ENCODE measurements at regions not wholly inside any gene's neighbourhood (a gene's known extent, or its start where the extent isn't known, plus 50 kb on each side); places are given as distances from the start of the nearest gene placed in this dataset.
"Not testable (repeated sequence)": the region's sequence is repeated elsewhere in the genome, so short reads cannot be mapped to it uniquely, and the experiment has no call there.

- no peak for DNase-seq
Measured at GRCh38 chr3:26425076-26425475, 197.5 kb upstream of the LRRC3B start.

- DNase-seq: no peak
Measured at GRCh38 chr3:26428992-26429391, 193.6 kb upstream of the LRRC3B start.

- no peak for DNase-seq
Measured at GRCh38 chr3:26437678-26438077, 184.9 kb upstream of the LRRC3B start.

GRCh38 chr3:26438325-26438940 is 184.1 kb upstream of the LRRC3B start:
- DNase-seq: no peak

- DNase-seq: no peak
Measured at GRCh38 chr3:26438981-26439884, 183.3 kb upstream of the LRRC3B start.

- DNase-seq: no peak
Measured at GRCh38 chr3:26449996-26450395, 172.6 kb upstream of the LRRC3B start.

GRCh38 chr3:26452363-26452762 is 170.2 kb upstream of the LRRC3B start:
- no peak for DNase-seq

- no peak for DNase-seq
Measured at GRCh38 chr3:26460985-26461384, 161.6 kb upstream of the LRRC3B start.

- DNase-seq: no peak
Measured at GRCh38 chr3:26472345-26472744, 150.2 kb upstream of the LRRC3B start.

- no peak for DNase-seq
Measured at GRCh38 chr3:26474706-26475105, 147.9 kb upstream of the LRRC3B start.

GRCh38 chr3:26480377-26480776 is 142.2 kb upstream of the LRRC3B start:
- DNase-seq: no peak

GRCh38 chr3:26484140-26484539 is 138.4 kb upstream of the LRRC3B start:
- no peak for DNase-seq

GRCh38 chr3:26498271-26498670 is 124.3 kb upstream of the LRRC3B start:
- no peak for DNase-seq

- DNase-seq: no peak
Measured at GRCh38 chr3:26505399-26505798, 117.2 kb upstream of the LRRC3B start.

- not testable (repeated sequence) for DNase-seq
Measured at GRCh38 chr3:26514445-26515029, 108.0 kb upstream of the LRRC3B start.

- no peak for DNase-seq
Measured at GRCh38 chr3:26515351-26515750, 107.2 kb upstream of the LRRC3B start.

- no peak for DNase-seq
Measured at GRCh38 chr3:26521261-26521660, 101.3 kb upstream of the LRRC3B start.

- DNase-seq: no peak
Measured at GRCh38 chr3:26522919-26523318, 99.7 kb upstream of the LRRC3B start.

- no peak for DNase-seq
Measured at GRCh38 chr3:26525013-26525412, 97.6 kb upstream of the LRRC3B start.

- no peak for DNase-seq
Measured at GRCh38 chr3:26535151-26535550, 87.4 kb upstream of the LRRC3B start.

- DNase-seq: no peak
Measured at GRCh38 chr3:26536955-26537354, 85.6 kb upstream of the LRRC3B start.

GRCh38 chr3:26550413-26550812 is 72.2 kb upstream of the LRRC3B start:
- no peak for DNase-seq

- no peak for DNase-seq
Measured at GRCh38 chr3:26556637-26557036, 65.9 kb upstream of the LRRC3B start.

- DNase-seq: no peak
Measured at GRCh38 chr3:26558257-26558656, 64.3 kb upstream of the LRRC3B start.

Data from CD4-positive, alpha-beta T cell treated with Interleukin-10 for 1 hour (primary cell).